Sciatic nerve (tissue), 2 donors: ENCODE measurements at regions not wholly inside any gene's neighbourhood (a gene's known extent, or its start where the extent isn't known, plus 50 kb on each side); places are given as distances from the start of the nearest gene placed in this dataset.
A peak's percentile ranks its signal among the peaks of the same experiment; 100 is the strongest.
"Not testable (repeated sequence)": the region's sequence is repeated elsewhere in the genome, so short reads cannot be mapped to it uniquely, and the experiment has no call there.

Source experiments
- ATAC-seq: fragments of 200-7000 bp; cut with Tn5 transposase; one replicate; pipeline ENCODE4 v1.9.1; 2020; ENCODE audit warnings: mild to moderate bottlenecking, moderate library complexity
- DNase-seq: peaks from one replicate; pipeline ENCODE4 v3.0.0-alpha.2; 2020; ENCODE audit warnings: low spot score
- intact Hi-C: fragments of 100-400 bp; cut with DNase I; formaldehyde crosslinking; loops from one replicate; pipeline ENCODE4 v1.14.2; 2022
- donor health status: DM: no; HTN: no; CAD: no.
- donor health status: DM: no; HTN: no; CAD: no.

GRCh38 chr13:34358811-34359513 is 541.0 kb downstream of the RFC3 start:
- intact Hi-C loops: no loop called here
- ATAC-seq: peak; percentile 92
- no peak for DNase-seq

GRCh38 chr13:34360702-34361101 is 542.8 kb downstream of the RFC3 start:
- intact Hi-C loops: no loop called here
- ATAC-seq (no peak), DNase-seq (no peak)

DNA sequence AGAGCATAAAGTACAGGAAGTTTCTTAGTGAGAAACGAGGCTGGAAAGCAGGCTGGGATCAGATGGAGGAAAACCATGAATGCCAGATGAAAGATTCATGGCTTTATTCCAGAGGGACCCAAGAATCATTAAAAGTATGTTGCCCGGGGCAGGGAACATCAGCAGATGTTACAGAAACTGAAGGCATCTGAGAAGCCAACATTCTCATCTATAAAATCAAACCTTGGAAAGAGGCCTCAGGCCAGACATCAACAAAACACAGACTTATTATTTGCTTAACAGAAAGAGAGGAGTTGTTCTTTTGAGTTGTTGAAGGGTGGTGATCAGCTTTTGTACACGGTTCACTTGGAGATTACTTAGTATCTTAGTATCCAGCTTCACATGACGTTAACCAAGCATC is 543.6 kb downstream of the RFC3 start:
- DNase-seq (no peak), ATAC-seq (no peak)
- intact Hi-C loops: no loop called here

DNA sequence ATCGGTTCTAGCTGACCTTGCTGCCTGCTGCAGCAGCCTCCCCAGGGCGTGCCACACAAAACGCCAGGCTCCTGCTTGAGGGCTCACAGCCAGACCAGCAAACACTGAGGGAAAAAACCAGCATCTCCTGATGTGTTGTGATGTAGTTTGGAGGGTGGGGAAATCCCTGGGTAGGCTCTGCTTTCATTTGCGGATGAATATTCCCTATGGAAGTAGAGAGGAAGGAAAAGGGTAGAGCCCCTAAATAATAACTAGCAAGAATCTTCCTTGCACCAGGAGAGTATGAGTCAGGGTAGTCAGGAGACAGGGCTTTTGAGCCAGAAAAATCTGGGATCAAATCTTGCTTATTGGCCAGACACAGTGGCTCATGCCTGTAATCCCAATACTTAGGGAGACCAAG is 545.3 kb downstream of the RFC3 start:
- intact Hi-C loops: no loop called here
- DNase-seq (no peak), ATAC-seq (no peak)

DNA sequence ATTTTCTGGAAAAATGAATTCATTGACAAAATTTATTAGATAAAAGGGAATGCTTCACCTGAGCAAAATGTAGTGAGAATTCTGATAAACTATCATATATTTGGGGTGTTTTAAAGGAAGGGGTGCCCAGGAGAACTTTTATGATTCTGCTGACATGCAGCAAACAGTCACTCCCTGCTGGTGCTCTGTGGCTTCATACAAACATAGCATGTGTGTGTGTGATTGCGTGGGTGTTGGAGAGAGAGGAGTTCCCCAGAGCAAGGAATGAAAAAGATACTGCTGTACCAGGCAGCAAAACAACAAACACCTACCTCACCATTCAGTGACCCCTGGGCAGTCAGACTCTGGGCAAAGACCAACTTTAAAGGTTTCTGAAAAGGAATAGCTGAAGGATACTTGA is 546.7 kb downstream of the RFC3 start:
- ATAC-seq: no peak

GRCh38 chr13:34369931-34370330 is 552.0 kb downstream of the RFC3 start:
- no peak for DNase-seq
- no peak for ATAC-seq
- intact Hi-C loops: no loop called here

More for the DNA sequence above, 546.7 kb downstream of the RFC3 start:
- no peak for DNase-seq
- intact Hi-C loops: no loop called here

DNA sequence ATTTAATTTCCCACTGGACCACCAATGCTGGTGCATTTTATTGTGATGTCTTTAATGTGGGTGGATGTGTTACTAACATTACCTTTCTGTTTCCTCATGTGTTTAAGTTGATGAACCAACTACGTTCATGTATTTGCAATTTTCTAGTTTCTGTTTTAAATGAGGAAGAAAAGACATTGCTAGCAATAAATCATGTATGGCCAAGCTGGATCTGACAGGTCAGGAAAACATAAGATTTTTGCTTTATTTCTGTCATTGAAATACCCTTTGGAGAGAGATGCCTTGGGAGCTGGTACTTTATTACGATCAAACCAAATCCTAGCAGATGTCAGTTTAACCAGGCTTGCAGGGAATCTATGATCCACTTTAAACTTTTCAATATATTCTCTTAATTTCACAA is 553.2 kb downstream of the RFC3 start:
- no peak for ATAC-seq
- DNase-seq: no peak
- intact Hi-C loops: no loop called here

- DNase-seq: no peak
- intact Hi-C loops: no loop called here
- ATAC-seq: no peak
Observed at GRCh38 chr13:34371645-34372395, 553.9 kb downstream of the RFC3 start.

DNA sequence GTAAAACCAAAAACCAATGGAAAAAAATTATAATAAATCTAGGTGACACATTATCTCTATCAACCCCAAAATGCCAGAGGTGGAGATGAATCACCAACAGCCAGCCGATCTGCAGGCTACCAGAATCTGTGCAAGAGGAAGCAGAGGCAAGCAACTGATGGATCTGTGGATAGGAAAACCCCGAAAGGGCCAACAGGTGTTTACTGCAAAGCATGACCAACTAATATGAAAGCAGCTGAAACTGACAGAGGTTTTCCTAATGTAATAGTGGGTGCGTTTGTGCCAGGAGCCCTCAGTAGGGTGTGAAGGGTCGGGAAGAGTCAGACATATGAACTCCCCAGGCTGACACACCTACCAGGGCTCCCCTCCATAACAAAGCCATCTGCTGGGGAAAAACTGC is 554.6 kb downstream of the RFC3 start:
- DNase-seq (no peak), ATAC-seq (no peak)
- intact Hi-C loops: no loop called here

- ATAC-seq: no peak
Observed at GRCh38 chr13:34376483-34376882, 558.5 kb downstream of the RFC3 start.

DNA sequence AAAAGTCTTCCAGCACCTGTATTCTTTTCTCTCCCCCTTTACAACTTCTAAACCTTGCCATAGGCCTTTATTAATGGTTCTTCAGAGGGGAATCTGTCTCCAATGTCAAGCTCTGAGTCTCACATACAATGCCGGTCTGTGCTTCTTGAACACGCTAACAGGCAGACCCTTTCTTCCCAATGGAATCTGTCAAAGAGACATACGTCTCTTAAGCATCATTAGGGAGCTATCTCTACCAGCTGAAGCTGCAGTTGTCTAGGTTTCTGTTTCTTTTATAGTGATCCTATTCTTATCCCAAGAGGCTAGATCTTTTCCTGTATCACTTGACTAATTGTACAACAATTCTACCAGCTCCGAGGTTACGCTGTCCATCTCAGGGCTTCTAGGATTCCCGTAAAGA is 560.8 kb upstream of the NBEA start:
- no peak for ATAC-seq
- DNase-seq: no peak
- intact Hi-C loops: no loop called here

More at GRCh38 chr13:34376483-34376882, 558.5 kb downstream of the RFC3 start:
- intact Hi-C loops: no loop called here
- DNase-seq: no peak

GRCh38 chr13:34383728-34384127 is 558.3 kb upstream of the NBEA start:
- intact Hi-C loops: no loop called here
- ATAC-seq (no peak), DNase-seq (no peak)

DNA sequence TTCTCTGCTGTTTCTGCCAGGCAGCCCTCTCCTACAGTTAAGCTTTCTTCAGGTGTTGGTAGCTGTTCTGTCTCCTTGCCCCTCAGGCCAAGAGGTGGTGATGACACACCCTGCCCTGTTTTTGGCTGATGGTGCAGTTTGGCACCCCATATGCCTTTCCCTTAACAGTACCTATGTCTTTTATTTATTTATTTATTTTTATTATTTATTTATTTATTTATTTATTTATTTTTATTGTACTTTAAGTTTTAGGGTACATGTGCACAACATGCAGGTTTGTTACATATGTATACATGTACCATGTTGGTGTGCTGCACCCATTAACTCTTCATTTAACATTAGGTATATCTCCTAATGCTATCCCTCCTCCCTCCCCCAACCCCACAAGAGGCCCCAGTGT is 555.8 kb upstream of the NBEA start:
- ATAC-seq, intact Hi-C loops, DNase-seq: not testable (repeated sequence)

DNA sequence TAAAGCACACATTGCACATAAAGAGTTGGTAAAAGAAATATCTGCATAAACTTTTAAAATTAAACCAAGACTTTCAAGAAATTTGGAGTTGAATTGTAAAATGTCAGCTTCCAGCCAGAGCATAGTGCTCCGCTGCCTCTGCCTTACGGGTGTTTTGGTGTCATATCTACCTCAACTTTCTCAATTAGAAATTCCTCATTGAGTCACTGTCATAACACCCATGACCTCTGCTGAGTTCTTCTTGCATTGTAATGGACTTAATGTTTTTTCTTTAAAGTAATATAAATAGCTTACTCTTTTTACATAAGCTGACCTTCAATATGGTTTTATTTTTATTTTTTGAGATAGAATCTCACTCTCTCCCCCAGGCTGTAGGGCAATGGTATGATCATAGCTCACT is 551.0 kb upstream of the NBEA start:
- ATAC-seq (no peak), DNase-seq (no peak)
- intact Hi-C loops: no loop called here

DNA sequence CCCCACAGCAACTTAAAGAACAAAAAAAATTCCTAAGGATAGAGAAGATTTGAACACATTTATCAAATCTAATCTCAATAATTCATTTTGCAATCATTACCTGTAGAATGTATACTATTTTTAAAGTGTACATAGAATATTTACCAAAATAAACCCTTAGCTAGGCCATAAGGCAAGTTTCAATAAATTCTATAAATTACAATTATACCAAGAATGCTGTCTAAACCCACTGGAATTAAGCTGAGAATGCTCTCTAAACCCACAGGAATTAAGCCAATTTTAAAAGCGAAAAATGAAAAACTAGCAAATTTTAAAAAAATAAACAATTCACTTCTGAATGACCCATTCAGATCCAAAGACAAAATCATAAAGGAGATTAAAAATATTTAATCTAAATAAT is 540.4 kb upstream of the NBEA start:
- intact Hi-C loops: no loop called here
- ATAC-seq: no peak
- no peak for DNase-seq

GRCh38 chr13:34405410-34406181 is 536.5 kb upstream of the NBEA start:
- DNase-seq (no peak), ATAC-seq (no peak)
- intact Hi-C loops: no loop called here

GRCh38 chr13:34408640-34409039 is 533.4 kb upstream of the NBEA start:
- ATAC-seq: no peak
- intact Hi-C loops: no loop called here
- no peak for DNase-seq

GRCh38 chr13:34409496-34410182 is 532.4 kb upstream of the NBEA start:
- intact Hi-C loops: no loop called here
- ATAC-seq: no peak

GRCh38 chr13:34410678-34411077 is 531.4 kb upstream of the NBEA start:
- intact Hi-C loops: no loop called here
- DNase-seq: no peak
- ATAC-seq: no peak

More at GRCh38 chr13:34409496-34410182, 532.4 kb upstream of the NBEA start:
- DNase-seq: no peak
